T-cell (primary cell): ENCODE measurements at regions not wholly inside any gene's neighbourhood (a gene's known extent, or its start where the extent isn't known, plus 50 kb on each side); places are given as distances from the start of the nearest gene placed in this dataset.
"Not testable (repeated sequence)": the region's sequence is repeated elsewhere in the genome, so short reads cannot be mapped to it uniquely, and the experiment has no call there.

Source experiments
- ATAC-seq, 4 experiments: fragments of 200-7000 bp in 3 of 4; fragments of 150-1000 bp in 1 of 4; cut with Tn5 transposase; replicated peaks in 1 of 4; 1 replicate in 3 of 4; 2 replicates in 1 of 4; pipeline ENCODE4 v1.10.0; 2021; ENCODE audit warnings: moderate library complexity in 3 of 4, mild to moderate bottlenecking in 2 of 4, moderate number of reproducible peaks in 1 of 4
- CTCF ChIA-PET, 2 donors: fragments of 300-600 bp; sonication (Branson Sonifier 250); formaldehyde crosslinking; loops; one replicate each; lab custom pipeline; 2022; ENCODE audit warnings: antibody characterized with exemption in 2 of 2; lab: Charles Lee
- POLR2A ChIA-PET, 2 donors: fragments of 300-600 bp; sonication (Branson Sonifier 250); formaldehyde crosslinking; loops; one replicate each; lab custom pipeline; 2022; ENCODE audit warnings: antibody characterized with exemption in 2 of 2; lab: Charles Lee
- DNase-seq, 35 experiments: peaks; one replicate each; pipeline versions ENCODE4 v3.0.0 to v3.0.0-alpha.2; 2013 to 2023
- H3K27ac ChIP-seq: one replicate; pipeline ENCODE4 v1.5.1; 2013; ENCODE audit warnings: low read length
- H3K27me3 ChIP-seq, 2 experiments: replicated peaks in 1 of 2; 1 replicate in 1 of 2; 2 replicates in 1 of 2; pipeline versions ENCODE4 v1.6.1 to v1.7.0; 2013; ENCODE audit warnings: low read length in 1 of 2, mixed read lengths in 1 of 2; ENCODE audit not compliant: control insufficient read depth in 2 of 2, insufficient read depth in 2 of 2; ENCODE audit errors: extremely low read depth in 1 of 2
- H3K36me3 ChIP-seq, 2 donors: 1 replicate in 1 of 2; 2 replicates in 1 of 2; pipeline versions ENCODE4 v1.6.1 to v1.7.0; 2013; ENCODE audit warnings: low read length in 1 of 2; ENCODE audit not compliant: control insufficient read depth in 2 of 2, insufficient read depth in 1 of 2; ENCODE audit errors: extremely low read depth in 1 of 2
- H3K4me1 ChIP-seq, 2 experiments: 1 replicate in 1 of 2; 2 replicates in 1 of 2; pipeline versions ENCODE4 v1.6.1 to v1.7.0; 2013; ENCODE audit warnings: low read length in 2 of 2, mixed read lengths in 1 of 2; ENCODE audit not compliant: insufficient read depth in 2 of 2, control insufficient read depth in 1 of 2; ENCODE audit errors: extremely low read depth in 1 of 2
- H3K4me3 ChIP-seq, 2 donors: 1 replicate in 1 of 2; 2 replicates in 1 of 2; pipeline versions ENCODE4 v1.5.1 to v1.7.0; 2013; ENCODE audit warnings: mild to moderate bottlenecking in 2 of 2, low read length in 1 of 2, moderate library complexity in 1 of 2; ENCODE audit not compliant: control insufficient read depth in 1 of 2; ENCODE audit errors: extremely low read depth in 1 of 2
- H3K9me3 ChIP-seq: 2 replicates; pipeline ENCODE4 v1.7.0; 2013
- H3K27ac Mint-ChIP-seq, 2 donors: one replicate each; pipeline ENCODE4 v1.8.0; 2020 to 2021; ENCODE audit warnings: mild to moderate bottlenecking in 2 of 2, mixed read lengths in 2 of 2
- H3K27me3 Mint-ChIP-seq, 2 donors: one replicate each; pipeline ENCODE4 v1.8.0; 2021 to 2022; ENCODE audit warnings: mixed read lengths in 2 of 2
- H3K36me3 Mint-ChIP-seq: one replicate; pipeline ENCODE4 v1.8.0; 2021; ENCODE audit warnings: mixed read lengths
- H3K4me1 Mint-ChIP-seq, 3 donors: one replicate each; pipeline ENCODE4 v1.8.0; 2020 to 2022; ENCODE audit warnings: mixed read lengths in 3 of 3, mild to moderate bottlenecking in 1 of 3
- H3K4me3 Mint-ChIP-seq, 3 donors: one replicate each; pipeline ENCODE4 v1.8.0; 2020 to 2022; ENCODE audit warnings: mild to moderate bottlenecking in 3 of 3, mixed read lengths in 3 of 3, moderate library complexity in 3 of 3
- H3K9me3 Mint-ChIP-seq, 3 donors: one replicate each; pipeline ENCODE4 v1.8.0; 2020 to 2022; ENCODE audit warnings: mixed read lengths in 3 of 3
- WGBS: methylation state at CpG from one replicate; pipeline ENCODE4 v1.1.5; 2013; ENCODE audit warnings: missing lambda C conversion rate; ENCODE audit not compliant: insufficient coverage; 5-methylcytosine and 5-hydroxymethylcytosine counted together

GRCh38 chr1:207262891-207263290, 58.6 kb upstream of the CD55 start:
- H3K36me3 Mint-ChIP-seq, H3K36me3 ChIP-seq, H3K27ac Mint-ChIP-seq, H3K27ac ChIP-seq, H3K27me3 Mint-ChIP-seq, H3K9me3 Mint-ChIP-seq, DNase-seq, ATAC-seq, H3K4me1 Mint-ChIP-seq, H3K27me3 ChIP-seq, POLR2A ChIA-PET, H3K4me3 ChIP-seq, H3K9me3 ChIP-seq, H3K4me1 ChIP-seq, H3K4me3 Mint-ChIP-seq: not testable (repeated sequence)
- CTCF ChIA-PET: interaction anchor here in 1 of 2 donors (0.7 kb wide), 1 partner anchor 14 kb away, joined by 3 read pairs; no protein-coding TSS in a partner anchor
- no CpG with 5 or more reads among the region's 3 CpGs for WGBS

DNA sequence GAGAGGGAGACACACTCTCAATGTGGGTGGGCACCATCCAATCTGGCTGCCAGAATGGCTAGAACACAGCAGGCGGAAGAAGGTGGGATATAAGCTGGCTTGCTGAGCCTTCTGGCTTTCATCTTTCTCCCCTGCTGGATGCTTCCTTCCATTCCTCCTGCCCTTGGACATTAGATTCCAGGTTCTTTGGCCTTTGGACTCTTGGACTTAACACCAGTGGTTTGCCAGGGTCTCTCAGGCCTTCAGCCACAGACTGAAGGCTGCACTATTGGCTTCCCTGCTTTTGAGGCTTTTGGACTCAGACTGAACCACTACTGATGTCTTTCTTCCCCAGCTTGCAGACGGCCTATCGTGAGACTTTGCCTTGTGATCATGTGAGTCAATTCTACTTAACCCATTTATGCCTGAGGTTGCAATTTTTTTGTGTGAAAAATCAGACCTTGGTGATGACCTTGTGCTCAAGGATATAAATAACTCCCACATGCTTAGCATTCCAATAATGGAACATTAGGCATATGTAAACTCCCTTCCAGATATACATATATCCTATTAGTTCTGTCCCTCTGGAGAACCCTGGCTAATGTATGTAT, 56.7 kb upstream of the CD55 start:
- Histone ChIP-seq H3K36me3 (no peaks in the 10 kb centered on the region), H3K9me3 (no peaks in the 10 kb centered on the region), H3K27ac (no peak overlapping the region), H3K27me3 (no peaks in the 10 kb centered on the region), H3K4me3 (no peak overlapping the region), H3K4me1 (no peaks in the 10 kb centered on the region)
- WGBS: 100% methylated on average over 1 of the region's 3 CpGs
- Mint-ChIP-seq H3K4me1 (peaks cover 0 to 4% (median 0%) of the 10 kb centered on the region in 3 donors), H3K27ac (no peak overlapping the region), H3K36me3 (no peaks in the 10 kb centered on the region), H3K4me3 (no peak overlapping the region), H3K9me3 (no peaks in the 10 kb centered on the region), H3K27me3 (peaks cover 0 to 2% of the 10 kb centered on the region in 2 donors)
- POLR2A ChIA-PET: interaction anchor here in 1 of 2 donors (0.7 kb wide), 1 partner anchor 83 kb away, joined by 3 read pairs; no protein-coding TSS in a partner anchor
- ATAC-seq (no peak), DNase-seq (no peak)
- CTCF ChIA-PET: interaction anchor here in 1 of 2 donors (0.5 kb wide), 1 partner anchor 71 kb away, joined by 3 read pairs; no protein-coding TSS in a partner anchor

GRCh38 chr1:207268337-207268736, 53.1 kb upstream of the CD55 start:
- Mint-ChIP-seq H3K4me3 (no peak overlapping the region), H3K36me3 (no peaks in the 10 kb centered on the region), H3K4me1 (peaks cover 0 to 2% (median 0%) of the 10 kb centered on the region in 3 donors), H3K27ac (no peak overlapping the region), H3K9me3 (peaks cover 5 to 9% (median 6%) of the 10 kb centered on the region in 3 donors), H3K27me3 (no peaks in the 10 kb centered on the region)
- Histone ChIP-seq H3K27me3 (no peaks in the 10 kb centered on the region), H3K4me1 (no peaks in the 10 kb centered on the region), H3K4me3 (no peak overlapping the region), H3K36me3 (no peaks in the 10 kb centered on the region), H3K9me3 (no peaks in the 10 kb centered on the region), H3K27ac (no peak overlapping the region)
- ATAC-seq (no peak), DNase-seq (no peak)
- CTCF ChIA-PET: no interaction called here
- POLR2A ChIA-PET: no interaction called here
- 86% methylated on average over 1 of the region's 1 CpG for WGBS

- no peak overlapping the region for H3K27ac Mint-ChIP-seq
- Histone ChIP-seq H3K27ac (no peak overlapping the region), H3K36me3 (no peaks in the 10 kb centered on the region), H3K9me3 (no peaks in the 10 kb centered on the region), H3K4me3 (no peak overlapping the region), H3K27me3 (no peaks in the 10 kb centered on the region), H3K4me1 (no peaks in the 10 kb centered on the region)
- ATAC-seq (no peak), DNase-seq (no peak)
- no peaks in the 10 kb centered on the region for H3K27me3 Mint-ChIP-seq
- 80% methylated on average over 1 of the region's 5 CpGs for WGBS
- ChIA-PET POLR2A (interaction anchor here in 1 of 2 donors (0.6 to 0.7 kb wide), 2 partner anchors 32 to 66 kb away, joined by 3 read pairs; no protein-coding TSS in a partner anchor), CTCF (no interaction called here)
- peaks cover 0 to 2% (median 0%) of the 10 kb centered on the region in 3 donors for H3K4me1 Mint-ChIP-seq
- H3K36me3 Mint-ChIP-seq: no peaks in the 10 kb centered on the region
- no peak overlapping the region for H3K4me3 Mint-ChIP-seq
- peaks cover 7 to 13% (median 9%) of the 10 kb centered on the region in 3 donors for H3K9me3 Mint-ChIP-seq
These were observed 52.5 kb upstream of the CD55 start for GRCh38 chr1:207268753-207269511.
